22Rv1 (cell line): ENCODE measurements at regions not wholly inside any gene's neighbourhood (a gene's known extent, or its start where the extent isn't known, plus 50 kb on each side); places are given as distances from the start of the nearest gene placed in this dataset.

Experiments used
- H3K27ac ChIP-seq: fragments of 450-650 bp; 2 replicates; pipeline ENCODE4 v1.5.1; 2017
- CTCF ChIP-seq: fragments of 450-650 bp; IDR thresholded peaks from 2 replicates; pipeline ENCODE4 v1.5.1; 2017; ENCODE audit warnings: mild to moderate bottlenecking
- ZFX ChIP-seq: fragments of 450-650 bp; IDR thresholded peaks from 2 replicates; pipeline ENCODE4 v1.6.1; 2017; ENCODE audit warnings: antibody characterized with exemption, borderline replicate concordance

- no peak overlapping the region for H3K27ac ChIP-seq
- TF ChIP-seq CTCF = no peak
- no peak for TF ChIP-seq ZFX
These were observed 216.9 kb upstream of the LRP1B start for GRCh38 chr2:142347751-142348150.

DNA sequence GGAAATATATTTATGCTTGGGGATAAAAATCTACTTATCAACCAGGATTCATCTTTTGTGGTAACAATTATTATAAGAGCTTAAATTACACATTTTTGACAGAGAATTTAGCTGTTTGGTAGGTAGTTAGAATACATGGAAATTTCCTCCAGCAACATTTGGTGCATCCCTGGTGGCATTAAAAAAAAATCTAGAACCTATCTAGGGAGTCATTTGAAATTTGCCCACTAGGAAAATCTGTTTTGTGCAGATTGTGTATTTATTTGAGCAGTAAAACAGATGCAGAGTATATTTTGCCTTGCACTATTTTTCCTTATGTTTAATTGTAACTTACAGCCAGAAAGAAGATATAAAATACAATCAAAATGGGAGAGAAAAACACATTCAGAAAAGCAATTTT, 208.4 kb upstream of the LRP1B start:
- no peak overlapping the region for H3K27ac ChIP-seq
- no peak for TF ChIP-seq ZFX
- TF ChIP-seq CTCF = no peak

DNA sequence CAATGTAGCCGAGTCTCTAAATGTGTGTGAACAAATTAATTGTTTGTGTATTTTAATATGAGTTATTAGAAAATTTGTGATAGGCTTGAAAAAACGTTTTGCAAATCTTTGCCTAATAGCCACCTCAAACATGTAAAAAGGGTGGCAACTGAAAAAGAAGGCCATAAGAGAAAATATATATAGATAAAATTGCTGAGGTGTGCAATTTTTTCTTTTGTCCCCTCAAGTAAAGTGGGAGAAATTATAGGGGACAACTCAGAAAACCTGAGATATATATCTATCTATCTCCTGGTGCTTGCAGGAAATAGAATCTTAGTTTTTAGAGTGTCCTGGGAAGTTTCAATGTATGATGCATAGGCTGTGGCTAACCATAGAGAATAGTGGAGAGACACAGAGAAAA, 201.4 kb upstream of the LRP1B start:
- no peak overlapping the region for H3K27ac ChIP-seq
- TF ChIP-seq ZFX = no peak
- TF ChIP-seq CTCF = no peak

GRCh38 chr2:142330458-142330857, 199.6 kb upstream of the LRP1B start:
- TF ChIP-seq ZFX (no peak), CTCF (no peak)
- no peak overlapping the region for H3K27ac ChIP-seq

DNA sequence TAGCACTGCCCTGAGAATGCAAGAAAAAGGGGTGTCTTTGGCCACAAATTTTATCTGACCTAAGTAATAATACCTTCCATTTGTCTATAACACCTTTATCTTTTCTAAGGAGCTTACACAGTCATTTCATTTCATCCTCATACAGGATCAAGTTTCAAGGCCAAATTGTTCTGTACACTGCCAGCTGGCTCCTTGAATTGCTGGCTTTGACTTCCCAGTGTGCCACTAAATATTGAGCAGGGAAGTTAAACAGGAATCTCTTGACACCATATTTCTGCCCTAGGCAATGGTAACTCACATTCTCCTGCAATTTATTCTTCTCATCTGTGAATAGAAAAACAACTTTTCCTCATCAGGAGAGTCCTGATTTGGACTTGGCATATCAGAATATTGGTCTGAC, 195.1 kb upstream of the LRP1B start:
- H3K27ac ChIP-seq = no peak overlapping the region
- TF ChIP-seq CTCF = no peak
- TF ChIP-seq ZFX = no peak

GRCh38 chr2:142323206-142323605, 192.4 kb upstream of the LRP1B start:
- TF ChIP-seq ZFX = no peak
- TF ChIP-seq CTCF = no peak
- no peak overlapping the region for H3K27ac ChIP-seq

GRCh38 chr2:142321706-142322280, 191.0 kb upstream of the LRP1B start:
- no peak for TF ChIP-seq ZFX
- no peak for TF ChIP-seq CTCF

More at GRCh38 chr2:142321706-142322280, 191.0 kb upstream of the LRP1B start:
- H3K27ac ChIP-seq = no peak overlapping the region
